Gastrocnemius medialis (tissue), 4 donors: ENCODE measurements at regions not wholly inside any gene's neighbourhood (a gene's known extent, or its start where the extent isn't known, plus 50 kb on each side); places are given as distances from the start of the nearest gene placed in this dataset.

ENCODE experiments used
- POLR2A ChIP-seq, 2 donors: fragments of 450-650 bp; IDR thresholded peaks; one replicate each; pipeline ENCODE4 v1.6.1; 2017; ENCODE audit warnings: antibody characterized with exemption in 2 of 2, mild to moderate bottlenecking in 2 of 2, moderate library complexity in 2 of 2
- TF ChIP-seq, protein P1 (sequence below), 5 experiments: fragments of 450-650 bp in 3 of 5; fragments of 200-600 bp in 2 of 5; sonication (generic) in 2 of 5; IDR thresholded peaks in 4 of 5; conservative IDR thresholded peaks in 1 of 5; 1 replicate in 4 of 5; 2 replicates in 1 of 5; pipeline ENCODE4 v1.5.1; 2016 to 2019; ENCODE audit warnings: antibody characterized with exemption in 5 of 5, mild to moderate bottlenecking in 3 of 5, moderate library complexity in 3 of 5

DNA sequence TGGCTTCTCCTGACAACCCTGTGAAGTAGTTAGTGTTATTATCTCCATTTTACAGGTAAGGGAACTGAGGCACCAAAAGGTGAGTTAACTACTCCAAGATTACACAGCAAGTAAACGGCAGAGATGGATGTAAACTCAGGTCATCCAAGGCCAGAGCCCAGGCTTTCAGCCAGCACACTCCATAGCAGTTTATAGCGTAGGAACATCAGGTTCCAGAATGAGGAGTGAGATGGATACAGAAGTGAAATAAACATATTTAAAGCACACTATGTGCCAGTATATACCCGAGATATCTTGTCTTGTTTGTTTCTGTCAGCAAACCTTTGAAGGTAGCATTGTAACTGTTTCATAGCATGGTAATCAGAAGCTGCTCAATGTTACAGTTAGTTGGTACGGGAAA, 279.0 kb downstream of the OXSM start:
- TF ChIP-seq, protein P1, sequence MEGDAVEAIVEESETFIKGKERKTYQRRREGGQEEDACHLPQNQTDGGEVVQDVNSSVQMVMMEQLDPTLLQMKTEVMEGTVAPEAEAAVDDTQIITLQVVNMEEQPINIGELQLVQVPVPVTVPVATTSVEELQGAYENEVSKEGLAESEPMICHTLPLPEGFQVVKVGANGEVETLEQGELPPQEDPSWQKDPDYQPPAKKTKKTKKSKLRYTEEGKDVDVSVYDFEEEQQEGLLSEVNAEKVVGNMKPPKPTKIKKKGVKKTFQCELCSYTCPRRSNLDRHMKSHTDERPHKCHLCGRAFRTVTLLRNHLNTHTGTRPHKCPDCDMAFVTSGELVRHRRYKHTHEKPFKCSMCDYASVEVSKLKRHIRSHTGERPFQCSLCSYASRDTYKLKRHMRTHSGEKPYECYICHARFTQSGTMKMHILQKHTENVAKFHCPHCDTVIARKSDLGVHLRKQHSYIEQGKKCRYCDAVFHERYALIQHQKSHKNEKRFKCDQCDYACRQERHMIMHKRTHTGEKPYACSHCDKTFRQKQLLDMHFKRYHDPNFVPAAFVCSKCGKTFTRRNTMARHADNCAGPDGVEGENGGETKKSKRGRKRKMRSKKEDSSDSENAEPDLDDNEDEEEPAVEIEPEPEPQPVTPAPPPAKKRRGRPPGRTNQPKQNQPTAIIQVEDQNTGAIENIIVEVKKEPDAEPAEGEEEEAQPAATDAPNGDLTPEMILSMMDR (IDR thresholded peaks at IDR 0.05 in 4 of 5, conservative IDR thresholded peaks at IDR 0.05 in 1 of 5), result no peak
- no peak for TF ChIP-seq POLR2A (IDR thresholded peaks at IDR 0.05)
